Mesenchymal stem cell (in vitro differentiated cells and primary cell): ENCODE measurements at regions not wholly inside any gene's neighbourhood (a gene's known extent, or its start where the extent isn't known, plus 50 kb on each side); places are given as distances from the start of the nearest gene placed in this dataset.

Experiments used
- DNase-seq: peaks from one replicate; pipeline ENCODE4 v3.0.0-alpha.2; 2013
- H2AFZ ChIP-seq: one replicate; pipeline ENCODE4 v1.6.1; 2013; ENCODE audit warnings: low read depth, mild to moderate bottlenecking, control low read depth, inconsistent platforms, low read length, moderate library complexity
- H2AK5ac ChIP-seq: 2 replicates; pipeline ENCODE4 v1.6.1; 2013; ENCODE audit warnings: low read length, moderate library complexity, mild to moderate bottlenecking, inconsistent platforms; ENCODE audit not compliant: severe bottlenecking
- H2BK120ac ChIP-seq: one replicate; pipeline ENCODE4 v1.6.1; 2013; ENCODE audit warnings: low read depth, mild to moderate bottlenecking, inconsistent platforms, low read length, moderate library complexity
- H2BK12ac ChIP-seq, 2 experiments: one replicate each; pipeline ENCODE4 v1.6.1; 2013; ENCODE audit warnings: inconsistent platforms in 2 of 2, low read length in 2 of 2, mild to moderate bottlenecking in 2 of 2, moderate library complexity in 2 of 2, control low read depth in 1 of 2
- H2BK15ac ChIP-seq: one replicate; pipeline ENCODE4 v1.6.1; 2013; ENCODE audit warnings: mild to moderate bottlenecking, low read depth, inconsistent platforms; ENCODE audit not compliant: poor library complexity, severe bottlenecking
- H2BK5ac ChIP-seq: 2 replicates; pipeline ENCODE4 v1.6.1; 2013; ENCODE audit warnings: low read depth, mild to moderate bottlenecking, low read length, control low read depth, inconsistent platforms; ENCODE audit not compliant: poor library complexity, severe bottlenecking
- H3K14ac ChIP-seq, 2 experiments: one replicate each; pipeline ENCODE4 v1.6.1; 2013; ENCODE audit warnings: inconsistent platforms in 2 of 2, low read length in 2 of 2, control low read depth in 1 of 2, mild to moderate bottlenecking in 1 of 2, moderate library complexity in 1 of 2
- H3K18ac ChIP-seq, 2 experiments: one replicate each; pipeline ENCODE4 v1.6.1; 2013; ENCODE audit warnings: inconsistent platforms in 2 of 2, low read length in 2 of 2, control low read depth in 1 of 2, low read depth in 1 of 2, mild to moderate bottlenecking in 1 of 2
- H3K23ac ChIP-seq, 2 experiments: one replicate each; pipeline ENCODE4 v1.6.1; 2013; ENCODE audit warnings: inconsistent platforms in 2 of 2, low read length in 2 of 2, mild to moderate bottlenecking in 2 of 2, moderate library complexity in 2 of 2, control low read depth in 1 of 2
- H3K27ac ChIP-seq: 2 replicates; pipeline ENCODE4 v1.5.1; 2013; ENCODE audit warnings: mild to moderate bottlenecking, moderate library complexity, low read length, control low read depth, inconsistent platforms; ENCODE audit not compliant: poor library complexity, severe bottlenecking
- H3K27me3 ChIP-seq, 2 experiments: 2 replicates each; pipeline versions ENCODE4 v1.6.1 to v1.7.0; 2013; ENCODE audit warnings: low read length in 2 of 2, mild to moderate bottlenecking in 2 of 2, moderate library complexity in 2 of 2, control low read depth in 1 of 2, inconsistent platforms in 1 of 2; ENCODE audit not compliant: control insufficient read depth in 1 of 2, insufficient read depth in 1 of 2
- H3K36me3 ChIP-seq, 2 experiments: 2 replicates each; pipeline versions ENCODE4 v1.6.1 to v1.7.0; 2013; ENCODE audit warnings: low read length in 2 of 2, control low read depth in 1 of 2, inconsistent platforms in 1 of 2, low read depth in 1 of 2, mild to moderate bottlenecking in 1 of 2; ENCODE audit not compliant: insufficient read depth in 2 of 2, control insufficient read depth in 1 of 2
- H3K4ac ChIP-seq, 2 experiments: one replicate each; pipeline ENCODE4 v1.6.1; 2013; ENCODE audit warnings: inconsistent platforms in 2 of 2, low read length in 2 of 2, mild to moderate bottlenecking in 2 of 2, moderate library complexity in 2 of 2, control low read depth in 1 of 2, low read depth in 1 of 2
- H3K4me1 ChIP-seq: 2 replicates; pipeline ENCODE4 v1.6.1; 2013; ENCODE audit warnings: low read depth, low read length, control low read depth; ENCODE audit not compliant: control insufficient read depth, insufficient read depth
- H3K4me2 ChIP-seq: 2 replicates; pipeline ENCODE4 v1.6.1; 2013; ENCODE audit warnings: low read length, mild to moderate bottlenecking, inconsistent platforms; ENCODE audit not compliant: poor library complexity, severe bottlenecking
- H3K4me3 ChIP-seq, 2 experiments: 2 replicates each; pipeline versions ENCODE4 v1.5.1 to v1.7.0; 2013; ENCODE audit warnings: low read length in 2 of 2, mild to moderate bottlenecking in 2 of 2, control low read depth in 1 of 2, low read depth in 1 of 2; ENCODE audit not compliant: insufficient read depth in 1 of 2
- H3K79me1 ChIP-seq: replicated peaks from 2 replicates; pipeline ENCODE4 v1.6.1; 2013; ENCODE audit warnings: mild to moderate bottlenecking, control low read depth, low read length, inconsistent platforms; ENCODE audit not compliant: poor library complexity, severe bottlenecking
- H3K9ac ChIP-seq: 2 replicates; pipeline ENCODE4 v1.7.0; 2013; ENCODE audit warnings: mild to moderate bottlenecking, low read length, moderate library complexity
- H3K9me3 ChIP-seq: 2 replicates; pipeline ENCODE4 v1.7.0; 2013; ENCODE audit warnings: mild to moderate bottlenecking, low read length; ENCODE audit not compliant: control insufficient read depth
- H4K8ac ChIP-seq: one replicate; pipeline ENCODE4 v1.6.1; 2013; ENCODE audit warnings: inconsistent platforms, mild to moderate bottlenecking, low read length, moderate library complexity
- H4K91ac ChIP-seq: one replicate; pipeline ENCODE4 v1.6.1; 2013; ENCODE audit warnings: mild to moderate bottlenecking, low read length, inconsistent platforms
- WGBS: methylation state at CpG from one replicate; pipeline ENCODE4 v1.1.7; 2013; ENCODE audit warnings: mixed read lengths; 5-methylcytosine and 5-hydroxymethylcytosine counted together

- no peak overlapping the region for H3K14ac ChIP-seq
- H4K91ac ChIP-seq = no peak overlapping the region
- H3K18ac ChIP-seq = no peak overlapping the region
- no peak overlapping the region for H4K8ac ChIP-seq
- H3K27ac ChIP-seq = no peak overlapping the region
- H2AK5ac ChIP-seq = no peak overlapping the region
- no peak overlapping the region for H2BK120ac ChIP-seq
- no peak overlapping the region for H2BK12ac ChIP-seq
- no peaks in the 10 kb centered on the region for H3K4me1 ChIP-seq
- 75% methylated on average over 2 of the region's 5 CpGs for WGBS
- DNase-seq = no peak
- H3K27me3 ChIP-seq = no peaks in the 10 kb centered on the region
- H3K4ac ChIP-seq = no peak overlapping the region
- H2AFZ ChIP-seq = no peak overlapping the region
- H2BK15ac ChIP-seq = no peak overlapping the region
- no peak overlapping the region for H3K4me2 ChIP-seq
- no peak overlapping the region for H3K9ac ChIP-seq
- no peak overlapping the region for H3K23ac ChIP-seq
- H3K4me3 ChIP-seq = no peak overlapping the region
- no peak overlapping the region for H2BK5ac ChIP-seq
- H3K36me3 ChIP-seq = no peaks in the 10 kb centered on the region
- no peaks in the 10 kb centered on the region for H3K79me1 ChIP-seq
- H3K9me3 ChIP-seq = peaks cover 8% of the 10 kb centered on the region
Observed at GRCh38 chr4:43716721-43717395, 731.8 kb downstream of the KCTD8 start.

DNA sequence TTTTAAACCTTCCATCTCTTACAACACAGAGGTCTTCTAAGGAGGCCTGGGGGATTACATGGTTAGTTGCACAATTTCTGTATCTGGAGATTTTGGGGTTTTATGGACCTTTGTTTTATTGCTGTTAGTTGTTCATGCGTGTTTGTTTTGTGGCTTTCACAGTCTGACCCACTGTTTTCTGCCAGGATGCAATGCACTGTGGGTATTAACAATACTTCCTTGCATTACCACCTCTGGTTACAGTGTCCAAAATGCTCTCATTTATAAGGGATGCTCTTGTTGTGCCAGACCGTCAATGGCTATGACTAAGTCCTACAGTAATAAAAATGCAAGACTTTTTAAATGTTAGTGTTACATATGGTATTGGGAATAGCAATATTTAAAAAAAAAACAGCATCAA, 730.2 kb downstream of the KCTD8 start:
- peaks cover 8% of the 10 kb centered on the region for H3K9me3 ChIP-seq
- H3K23ac ChIP-seq = no peak overlapping the region
- no peak for DNase-seq
- H2BK5ac ChIP-seq = no peak overlapping the region
- no peak overlapping the region for H3K18ac ChIP-seq
- no peak overlapping the region for H2BK15ac ChIP-seq
- no peak overlapping the region for H3K14ac ChIP-seq
- H3K36me3 ChIP-seq = no peaks in the 10 kb centered on the region
- no peak overlapping the region for H2AFZ ChIP-seq
- no peaks in the 10 kb centered on the region for H3K27me3 ChIP-seq
- H3K4me2 ChIP-seq = no peak overlapping the region
- H3K27ac ChIP-seq = no peak overlapping the region
- no peaks in the 10 kb centered on the region for H3K4me1 ChIP-seq
- H3K4ac ChIP-seq = no peak overlapping the region
- H4K8ac ChIP-seq = no peak overlapping the region
- H3K79me1 ChIP-seq = no peaks in the 10 kb centered on the region
- H4K91ac ChIP-seq = no peak overlapping the region
- H2BK120ac ChIP-seq = no peak overlapping the region
- no peak overlapping the region for H2AK5ac ChIP-seq
- 56% methylated on average over 1 of the region's 2 CpGs for WGBS
- no peak overlapping the region for H3K4me3 ChIP-seq
- no peak overlapping the region for H3K9ac ChIP-seq
- H2BK12ac ChIP-seq = no peak overlapping the region

GRCh38 chr4:43732829-43733426, 715.7 kb downstream of the KCTD8 start:
- no peak overlapping the region for H2AK5ac ChIP-seq
- H2BK15ac ChIP-seq = no peak overlapping the region
- H2BK120ac ChIP-seq = no peak overlapping the region
- no peaks in the 10 kb centered on the region for H3K27me3 ChIP-seq
- H2BK12ac ChIP-seq = no peak overlapping the region
- no peak overlapping the region for H4K8ac ChIP-seq
- DNase-seq = no peak
- no peak overlapping the region for H3K9ac ChIP-seq
- WGBS = 69% methylated on average over 6 of the region's 9 CpGs
- no peak overlapping the region for H2AFZ ChIP-seq
- H3K4ac ChIP-seq = no peak overlapping the region
- H3K4me3 ChIP-seq = no peak overlapping the region
- H3K4me1 ChIP-seq = no peaks in the 10 kb centered on the region
- no peak overlapping the region for H3K14ac ChIP-seq
- H3K4me2 ChIP-seq = no peak overlapping the region
- H2BK5ac ChIP-seq = peak overlapping the region; percentile 19
- H3K9me3 ChIP-seq = peaks cover 11% of the 10 kb centered on the region
- H3K27ac ChIP-seq = no peak overlapping the region
- no peaks in the 10 kb centered on the region for H3K79me1 ChIP-seq
- H4K91ac ChIP-seq = no peak overlapping the region
- H3K23ac ChIP-seq = no peak overlapping the region
- no peak overlapping the region for H3K18ac ChIP-seq
- H3K36me3 ChIP-seq = no peaks in the 10 kb centered on the region

DNA sequence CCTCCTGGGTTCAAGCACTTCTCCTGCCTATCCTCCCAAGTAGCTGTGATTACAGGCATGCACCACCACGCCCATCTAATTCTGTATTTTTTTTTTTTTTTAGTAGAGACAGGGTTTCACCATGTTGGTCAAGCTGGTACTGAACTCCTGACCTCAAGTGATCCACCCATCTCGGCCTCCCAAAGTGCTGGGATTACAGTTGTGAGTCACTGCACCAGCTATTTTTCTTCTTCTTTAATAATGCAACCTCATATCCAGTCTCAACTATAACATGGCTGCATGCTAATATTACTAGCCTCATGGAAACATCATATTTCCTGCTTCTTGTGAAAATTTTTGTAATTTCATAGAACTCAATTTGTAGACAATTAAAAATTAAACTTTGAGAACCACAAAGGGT, 706.5 kb downstream of the KCTD8 start:
- H2BK15ac ChIP-seq = no peak overlapping the region
- no peaks in the 10 kb centered on the region for H3K4me1 ChIP-seq
- no peaks in the 10 kb centered on the region for H3K9me3 ChIP-seq
- no peak overlapping the region for H4K8ac ChIP-seq
- H2BK12ac ChIP-seq = no peak overlapping the region
- no peak overlapping the region for H3K27ac ChIP-seq
- H3K4ac ChIP-seq = no peak overlapping the region
- no peak overlapping the region for H2AFZ ChIP-seq
- no peaks in the 10 kb centered on the region for H3K36me3 ChIP-seq
- H3K4me3 ChIP-seq = no peak overlapping the region
- DNase-seq = no peak
- WGBS = 13% methylated on average over 2 of the region's 2 CpGs
- no peak overlapping the region for H2AK5ac ChIP-seq
- H3K23ac ChIP-seq = no peak overlapping the region
- H3K14ac ChIP-seq = no peak overlapping the region
- no peaks in the 10 kb centered on the region for H3K27me3 ChIP-seq
- no peak overlapping the region for H4K91ac ChIP-seq
- H2BK120ac ChIP-seq = no peak overlapping the region
- H3K18ac ChIP-seq = no peak overlapping the region
- no peak overlapping the region for H3K9ac ChIP-seq
- no peak overlapping the region for H2BK5ac ChIP-seq
- H3K79me1 ChIP-seq = no peaks in the 10 kb centered on the region
- H3K4me2 ChIP-seq = no peak overlapping the region
